CD4-positive, alpha-beta memory T cell (primary cell): ENCODE measurements at regions not wholly inside any gene's neighbourhood (a gene's known extent, or its start where the extent isn't known, plus 50 kb on each side); places are given as distances from the start of the nearest gene placed in this dataset.
A peak's percentile ranks its signal among the peaks of the same experiment; 100 is the strongest.

Experiments used
- CTCF ChIA-PET: fragments of 350-600 bp; sonication (Branson Sonifier 250); formaldehyde crosslinking; loops from one replicate; lab custom pipeline; 2021; ENCODE audit warnings: inconsistent platforms; ENCODE audit not compliant: partially characterized antibody; lab: Charles Lee
- POLR2A ChIA-PET: fragments of 350-600 bp; sonication (Branson Sonifier 250); formaldehyde crosslinking; loops from one replicate; lab custom pipeline; 2021; ENCODE audit not compliant: partially characterized antibody; lab: Charles Lee
- DNase-seq, 5 donors: peaks; one replicate each; pipeline versions ENCODE4 v3.0.0 to v3.0.0-alpha.2; 2020 to 2022; ENCODE audit warnings: mixed read lengths in 1 of 5
- H3K27ac ChIP-seq: one replicate; pipeline ENCODE4 v1.7.0; 2013; ENCODE audit warnings: low read depth, low read length
- H3K27me3 ChIP-seq: 2 replicates; pipeline ENCODE4 v1.7.0; 2013; ENCODE audit warnings: mild to moderate bottlenecking, low read length, moderate library complexity; ENCODE audit not compliant: insufficient read depth
- H3K36me3 ChIP-seq: 2 replicates; pipeline ENCODE4 v1.7.0; 2013; ENCODE audit warnings: mild to moderate bottlenecking, low read length, moderate library complexity; ENCODE audit not compliant: insufficient read depth
- H3K4me1 ChIP-seq: 2 replicates; pipeline ENCODE4 v1.7.0; 2013; ENCODE audit warnings: mild to moderate bottlenecking, low read length, moderate library complexity; ENCODE audit not compliant: insufficient read depth
- H3K4me3 ChIP-seq, 2 donors: one replicate each; pipeline ENCODE4 v1.7.0; 2013; ENCODE audit warnings: low read length in 2 of 2, mild to moderate bottlenecking in 1 of 2
- H3K9me3 ChIP-seq, 2 donors: one replicate each; pipeline ENCODE4 v1.7.0; 2013; ENCODE audit warnings: low read length in 2 of 2, control low read depth in 1 of 2; ENCODE audit not compliant: control insufficient read depth in 1 of 2
- H3K27ac Mint-ChIP-seq, 7 donors: one replicate each; pipeline ENCODE4 v1.8.0; 2020 to 2021; ENCODE audit warnings: mixed read lengths in 7 of 7, mild to moderate bottlenecking in 6 of 7, inconsistent platforms in 3 of 7, moderate library complexity in 3 of 7
- H3K27me3 Mint-ChIP-seq, 2 donors: one replicate each; pipeline ENCODE4 v1.8.0; 2020 to 2021; ENCODE audit warnings: mixed read lengths in 2 of 2
- H3K36me3 Mint-ChIP-seq, 2 donors: one replicate each; pipeline ENCODE4 v1.8.0; 2020 to 2021; ENCODE audit warnings: mixed read lengths in 2 of 2, inconsistent platforms in 1 of 2, mild to moderate bottlenecking in 1 of 2
- H3K4me1 Mint-ChIP-seq, 4 donors: one replicate each; pipeline ENCODE4 v1.8.0; 2020 to 2021; ENCODE audit warnings: mixed read lengths in 4 of 4, mild to moderate bottlenecking in 1 of 4
- H3K4me3 Mint-ChIP-seq, 8 donors: one replicate each; pipeline ENCODE4 v1.8.0; 2020 to 2021; ENCODE audit warnings: mixed read lengths in 8 of 8, mild to moderate bottlenecking in 7 of 8, moderate library complexity in 6 of 8, inconsistent platforms in 3 of 8
- H3K9me3 Mint-ChIP-seq, 8 donors: one replicate each; pipeline ENCODE4 v1.8.0; 2020 to 2021; ENCODE audit warnings: mixed read lengths in 8 of 8, mild to moderate bottlenecking in 5 of 8, inconsistent platforms in 3 of 8, moderate library complexity in 1 of 8
- intact Hi-C: fragments of 100-400 bp; cut with micrococcal nuclease; formaldehyde crosslinking; loops from one replicate; pipeline ENCODE4 v1.15.1; 2023

GRCh38 chr10:88193018-88193417 is 329.6 kb downstream of the PTEN start:
- Mint-ChIP-seq H3K27ac (peak overlapping the region; percentile 8 to 89 (median 76)), H3K9me3 (peaks cover 0 to 3% (median 0%) of the 10 kb centered on the region in 8 donors), H3K36me3 (no peaks in the 10 kb centered on the region), H3K4me1 (peaks cover 32 to 54% (median 42%) of the 10 kb centered on the region in 4 donors), H3K4me3 (peak overlapping the region in 4 of 8 donors; percentile 10 to 84 (median 52)), H3K27me3 (no peaks in the 10 kb centered on the region)
- H3K9me3 ChIP-seq: no peaks in the 10 kb centered on the region
- intact Hi-C loops: loop anchor here (5.0 to 10.0 kb wide), 2 partner anchors 79 to 802 kb away; partner anchors contain the start of gene FAS
- no peaks in the 10 kb centered on the region for H3K36me3 ChIP-seq
- no peak overlapping the region for H3K27ac ChIP-seq
- POLR2A ChIA-PET: interaction anchor here (1.9 to 4.1 kb wide), 2 partner anchors 196 to 330 kb away, joined by 5 to 29 read pairs; partner anchors contain the start of genes KLLN and PTEN
- H3K4me3 ChIP-seq: no peak overlapping the region
- CTCF ChIA-PET: interaction anchor here (3.0 kb wide), 1 partner anchor 194 kb away, joined by 14 read pairs; no protein-coding TSS in a partner anchor
- DNase-seq: no peak
- H3K4me1 ChIP-seq: peaks cover 40% of the 10 kb centered on the region
- H3K27me3 ChIP-seq: no peaks in the 10 kb centered on the region

GRCh38 chr10:88194041-88194887 is 330.8 kb downstream of the PTEN start:
- Mint-ChIP-seq H3K27me3 (no peaks in the 10 kb centered on the region), H3K9me3 (peaks cover 0 to 3% (median 0%) of the 10 kb centered on the region in 8 donors), H3K4me3 (peak overlapping the region; percentile 8 to 84 (median 78)), H3K27ac (peak overlapping the region; percentile 76 to 95 (median 89)), H3K36me3 (no peaks in the 10 kb centered on the region), H3K4me1 (peaks cover 32 to 54% (median 43%) of the 10 kb centered on the region in 4 donors)
- intact Hi-C loops: loop anchor here (1.0 to 10.0 kb wide), 4 partner anchors 78 to 801 kb away; partner anchors contain the start of genes FAS, KLLN and PTEN
- H3K27ac ChIP-seq: no peak overlapping the region
- H3K27me3 ChIP-seq: no peaks in the 10 kb centered on the region
- H3K4me1 ChIP-seq: peaks cover 40% of the 10 kb centered on the region
- POLR2A ChIA-PET: interaction anchor here (0.7 to 4.1 kb wide), 10 partner anchors 13 to 376 kb away, joined by 3 to 29 read pairs (median 4); partner anchors contain the start of genes ATAD1, KLLN and PTEN
- peak; percentile 64 to 80 (median 77) for DNase-seq
- H3K4me3 ChIP-seq: peak overlapping the region in 1 of 2 donors; percentile 8
- H3K9me3 ChIP-seq: no peaks in the 10 kb centered on the region
- CTCF ChIA-PET: interaction anchor here (1.0 to 3.0 kb wide), 6 partner anchors 15 to 197 kb away, joined by 3 to 14 read pairs (median 5); no protein-coding TSS in a partner anchor
- H3K36me3 ChIP-seq: no peaks in the 10 kb centered on the region

- DNase-seq: no peak
- Mint-ChIP-seq H3K27ac (peak overlapping the region; percentile 76 to 95 (median 89)), H3K36me3 (no peaks in the 10 kb centered on the region), H3K4me1 (peaks cover 32 to 54% (median 43%) of the 10 kb centered on the region in 4 donors), H3K9me3 (peaks cover 0 to 3% (median 0%) of the 10 kb centered on the region in 8 donors), H3K27me3 (no peaks in the 10 kb centered on the region), H3K4me3 (peak overlapping the region in 2 of 8 donors; percentile 12 to 45)
- CTCF ChIA-PET: interaction anchor here (1.0 to 3.0 kb wide), 6 partner anchors 15 to 196 kb away, joined by 3 to 14 read pairs (median 4); no protein-coding TSS in a partner anchor
- Histone ChIP-seq H3K4me1 (peaks cover 40% of the 10 kb centered on the region), H3K36me3 (no peaks in the 10 kb centered on the region), H3K4me3 (no peak overlapping the region), H3K27me3 (no peaks in the 10 kb centered on the region), H3K9me3 (no peaks in the 10 kb centered on the region), H3K27ac (peak overlapping the region; percentile 8)
- intact Hi-C loops: loop anchor here (1.0 to 10.0 kb wide), 4 partner anchors 77 to 800 kb away; partner anchors contain the start of genes FAS, KLLN and PTEN
- POLR2A ChIA-PET: interaction anchor here (0.7 to 4.1 kb wide), 7 partner anchors 27 to 332 kb away, joined by 3 to 29 read pairs (median 3); partner anchors contain the start of genes KLLN and PTEN
Measured at GRCh38 chr10:88194961-88195367, 331.5 kb downstream of the PTEN start.

- DNase-seq: no peak
- Mint-ChIP-seq H3K4me3 (peak overlapping the region in 1 of 8 donors; percentile 11), H3K27me3 (no peaks in the 10 kb centered on the region), H3K36me3 (no peaks in the 10 kb centered on the region), H3K4me1 (peaks cover 29 to 52% (median 42%) of the 10 kb centered on the region in 4 donors), H3K9me3 (peaks cover 0 to 3% (median 0%) of the 10 kb centered on the region in 8 donors), H3K27ac (peak overlapping the region in 5 of 7 donors; percentile 18 to 88 (median 76))
- Histone ChIP-seq H3K4me3 (no peak overlapping the region), H3K27ac (no peak overlapping the region), H3K9me3 (no peaks in the 10 kb centered on the region), H3K4me1 (peaks cover 40% of the 10 kb centered on the region), H3K36me3 (no peaks in the 10 kb centered on the region), H3K27me3 (no peaks in the 10 kb centered on the region)
- CTCF ChIA-PET: interaction anchor here (1.0 to 3.0 kb wide), 6 partner anchors 26 to 193 kb away, joined by 3 to 14 read pairs (median 4); no protein-coding TSS in a partner anchor
- POLR2A ChIA-PET: interaction anchor here (0.7 to 2.7 kb wide), 2 partner anchors 190 to 197 kb away, joined by 3 to 15 read pairs; no protein-coding TSS in a partner anchor
- intact Hi-C loops: loop anchor here (2.0 to 10.0 kb wide), 2 partner anchors 333 to 799 kb away; partner anchors contain the start of genes FAS, KLLN and PTEN
Measured at GRCh38 chr10:88195841-88196240, 332.4 kb downstream of the PTEN start.

GRCh38 chr10:88196291-88196690 is 332.9 kb downstream of the PTEN start:
- Histone ChIP-seq H3K27me3 (no peaks in the 10 kb centered on the region), H3K27ac (no peak overlapping the region), H3K36me3 (no peaks in the 10 kb centered on the region), H3K4me3 (no peak overlapping the region), H3K9me3 (no peaks in the 10 kb centered on the region), H3K4me1 (peaks cover 40% of the 10 kb centered on the region)
- Mint-ChIP-seq H3K36me3 (no peaks in the 10 kb centered on the region), H3K27ac (peak overlapping the region in 2 of 7 donors; percentile 4 to 88), H3K4me1 (peaks cover 29 to 52% (median 41%) of the 10 kb centered on the region in 4 donors), H3K27me3 (no peaks in the 10 kb centered on the region), H3K4me3 (no peak overlapping the region), H3K9me3 (peaks cover 0 to 3% (median 0%) of the 10 kb centered on the region in 8 donors)
- no peak for DNase-seq
- ChIA-PET POLR2A (no interaction called here), CTCF (interaction anchor here (0.8 to 1.2 kb wide), 4 partner anchors 60 to 336 kb away, joined by 3 read pairs; no protein-coding TSS in a partner anchor)
- intact Hi-C loops: loop anchor here (10.0 kb wide), 1 partner anchor 799 kb away; the partner anchor contains the start of gene FAS

- intact Hi-C loops: loop anchor here (10.0 kb wide), 1 partner anchor 797 kb away; the partner anchor contains the start of gene FAS
- no peaks in the 10 kb centered on the region for H3K27me3 ChIP-seq
- no peaks in the 10 kb centered on the region for H3K36me3 ChIP-seq
- Mint-ChIP-seq H3K4me1 (peaks cover 29 to 44% (median 38%) of the 10 kb centered on the region in 4 donors), H3K27ac (no peak overlapping the region), H3K9me3 (peaks cover 0 to 3% (median 0%) of the 10 kb centered on the region in 8 donors), H3K4me3 (no peak overlapping the region), H3K27me3 (no peaks in the 10 kb centered on the region), H3K36me3 (no peaks in the 10 kb centered on the region)
- no peak overlapping the region for H3K4me3 ChIP-seq
- no peak overlapping the region for H3K27ac ChIP-seq
- ChIA-PET CTCF (no interaction called here), POLR2A (no interaction called here)
- no peak for DNase-seq
- no peaks in the 10 kb centered on the region for H3K9me3 ChIP-seq
- peaks cover 32% of the 10 kb centered on the region for H3K4me1 ChIP-seq
Measured at GRCh38 chr10:88198023-88198422, 334.6 kb downstream of the PTEN start.
